GM12892 (cell line): ENCODE measurements at regions not wholly inside any gene's neighbourhood (a gene's known extent, or its start where the extent isn't known, plus 50 kb on each side); places are given as distances from the start of the nearest gene placed in this dataset.

Experiments used
- DNase-seq: peaks from one replicate; pipeline ENCODE4 v3.0.0; 2011; ENCODE audit not compliant: insufficient read length
- FAIRE-seq: peaks from 2 replicates; lab custom pipeline; 2011; peaks lifted over from hg19 to GRCh38; lab: Jason Lieb, UNC
- POLR2A ChIP-seq: IDR thresholded peaks from 2 replicates; pipeline ENCODE4 v1.6.1; 2011; ENCODE audit warnings: low read depth, low read length, control low read depth
- POLR2AphosphoS5 ChIP-seq: IDR thresholded peaks from 2 replicates; pipeline ENCODE4 v1.6.1; 2011; ENCODE audit warnings: low read depth, low read length, control low read depth
- TAF1 ChIP-seq: IDR thresholded peaks from 2 replicates; pipeline ENCODE4 v1.6.1; 2011; ENCODE audit warnings: low read depth, mild to moderate bottlenecking, control low read depth, low read length, borderline replicate concordance

GRCh38 chr3:24886501-24886900 lies 391.9 kb upstream of the THRB start:
- DNase-seq (no peak), FAIRE-seq (no peak)
- TF ChIP-seq POLR2AphosphoS5 (no peak), POLR2A (no peak), TAF1 (no peak)

- TF ChIP-seq TAF1, result no peak
- no peak for TF ChIP-seq POLR2A
- no peak for TF ChIP-seq POLR2AphosphoS5
- no peak for DNase-seq
- FAIRE-seq, result no peak
These were observed 395.4 kb upstream of the THRB start for GRCh38 chr3:24890012-24890411.

GRCh38 chr3:24899373-24899772 lies 404.7 kb upstream of the THRB start:
- DNase-seq, result no peak
- no peak for FAIRE-seq

GRCh38 chr3:24899901-24900603 lies 405.4 kb upstream of the THRB start:
- FAIRE-seq, result no peak
- TF ChIP-seq POLR2AphosphoS5 (no peak), TAF1 (no peak), POLR2A (no peak)
- no peak for DNase-seq

More at GRCh38 chr3:24899373-24899772, 404.7 kb upstream of the THRB start:
- no peak for TF ChIP-seq TAF1
- TF ChIP-seq POLR2A, result no peak
- TF ChIP-seq POLR2AphosphoS5, result no peak

- DNase-seq (no peak), FAIRE-seq (no peak)
- TF ChIP-seq POLR2AphosphoS5 (no peak), POLR2A (no peak), TAF1 (no peak)
These were observed 410.6 kb upstream of the THRB start for GRCh38 chr3:24905266-24905665.

- DNase-seq, result no peak
- TF ChIP-seq POLR2A, result no peak
- no peak for TF ChIP-seq TAF1
- TF ChIP-seq POLR2AphosphoS5, result no peak
- no peak for FAIRE-seq
These were observed 412.5 kb upstream of the THRB start for GRCh38 chr3:24907106-24907505.

GRCh38 chr3:24911076-24911475 lies 416.4 kb upstream of the THRB start:
- no peak for TF ChIP-seq POLR2A
- TF ChIP-seq POLR2AphosphoS5, result no peak
- no peak for TF ChIP-seq TAF1
- FAIRE-seq, result no peak
- DNase-seq, result no peak

- no peak for TF ChIP-seq POLR2A
- TF ChIP-seq POLR2AphosphoS5, result no peak
- no peak for TF ChIP-seq TAF1
- DNase-seq, result no peak
- FAIRE-seq, result no peak
These were observed 421.0 kb upstream of the THRB start for GRCh38 chr3:24915639-24916038.

GRCh38 chr3:24917908-24918307 lies 423.3 kb upstream of the THRB start:
- FAIRE-seq (no peak), DNase-seq (no peak)
- TF ChIP-seq POLR2AphosphoS5 (no peak), TAF1 (no peak), POLR2A (no peak)

GRCh38 chr3:24923570-24923969 lies 428.9 kb upstream of the THRB start:
- TF ChIP-seq POLR2AphosphoS5, result no peak
- TF ChIP-seq TAF1, result no peak
- TF ChIP-seq POLR2A, result no peak
- DNase-seq, result no peak
- FAIRE-seq, result no peak

GRCh38 chr3:24929521-24929920 lies 434.9 kb upstream of the THRB start:
- no peak for TF ChIP-seq TAF1
- no peak for TF ChIP-seq POLR2AphosphoS5
- TF ChIP-seq POLR2A, result no peak
- FAIRE-seq (no peak), DNase-seq (no peak)

- DNase-seq (no peak), FAIRE-seq (no peak)
- TF ChIP-seq POLR2A (no peak), POLR2AphosphoS5 (no peak), TAF1 (no peak)
These were observed 438.8 kb upstream of the THRB start for GRCh38 chr3:24933401-24933800.
